ENCODE measurements at regions not wholly inside any gene's neighbourhood (a gene's known extent, or its start where the extent isn't known, plus 50 kb on each side); places are given as distances from the start of the nearest gene placed in this dataset.

- TF ChIP-seq CTCF (IDR thresholded peaks at IDR 0.05; ENCODE audit: low read depth, low read length, missing input control): no peak
- TF ChIP-seq GABPA (IDR thresholded peaks at IDR 0.05 in 1 of 2, conservative IDR thresholded peaks at IDR 0.05 in 1 of 2): no peak
- no peak for TF ChIP-seq TAF1 (conservative IDR thresholded peaks at IDR 0.05)
- TF ChIP-seq RAD21 (IDR thresholded peaks at IDR 0.05): no peak
- TF ChIP-seq REST (IDR thresholded peaks at IDR 0.05): no peak
- TF ChIP-seq SP1 (IDR thresholded peaks at IDR 0.05): no peak
- TF ChIP-seq HNF4A (conservative IDR thresholded peaks at IDR 0.05): no peak
- TF ChIP-seq FOXA1 (IDR thresholded peaks at IDR 0.05): no peak
Observed at GRCh38 chr6:130766239-130767144, 60.7 kb upstream of the SMLR1 start.
